ENCODE measurements at regions not wholly inside any gene's neighbourhood (a gene's known extent, or its start where the extent isn't known, plus 50 kb on each side); places are given as distances from the start of the nearest gene placed in this dataset.

- TF ChIP-seq, protein P1, sequence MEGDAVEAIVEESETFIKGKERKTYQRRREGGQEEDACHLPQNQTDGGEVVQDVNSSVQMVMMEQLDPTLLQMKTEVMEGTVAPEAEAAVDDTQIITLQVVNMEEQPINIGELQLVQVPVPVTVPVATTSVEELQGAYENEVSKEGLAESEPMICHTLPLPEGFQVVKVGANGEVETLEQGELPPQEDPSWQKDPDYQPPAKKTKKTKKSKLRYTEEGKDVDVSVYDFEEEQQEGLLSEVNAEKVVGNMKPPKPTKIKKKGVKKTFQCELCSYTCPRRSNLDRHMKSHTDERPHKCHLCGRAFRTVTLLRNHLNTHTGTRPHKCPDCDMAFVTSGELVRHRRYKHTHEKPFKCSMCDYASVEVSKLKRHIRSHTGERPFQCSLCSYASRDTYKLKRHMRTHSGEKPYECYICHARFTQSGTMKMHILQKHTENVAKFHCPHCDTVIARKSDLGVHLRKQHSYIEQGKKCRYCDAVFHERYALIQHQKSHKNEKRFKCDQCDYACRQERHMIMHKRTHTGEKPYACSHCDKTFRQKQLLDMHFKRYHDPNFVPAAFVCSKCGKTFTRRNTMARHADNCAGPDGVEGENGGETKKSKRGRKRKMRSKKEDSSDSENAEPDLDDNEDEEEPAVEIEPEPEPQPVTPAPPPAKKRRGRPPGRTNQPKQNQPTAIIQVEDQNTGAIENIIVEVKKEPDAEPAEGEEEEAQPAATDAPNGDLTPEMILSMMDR (conservative IDR thresholded peaks at IDR 0.05; ENCODE audit: low read depth, low read length) = no peak
- TF ChIP-seq EZH2 (IDR thresholded peaks at IDR 0.05; ENCODE audit: low read length, unreplicated experiment) (no peak), EZH2phosphoT487 (IDR thresholded peaks at IDR 0.05; ENCODE audit: borderline replicate concordance, low read length) (no peak)
These were observed 101.5 kb upstream of the GPC1 start for GRCh38 chr2:240333985-240334384.
